DND-41 (cell line): ENCODE measurements at regions not wholly inside any gene's neighbourhood (a gene's known extent, or its start where the extent isn't known, plus 50 kb on each side); places are given as distances from the start of the nearest gene placed in this dataset.

Source experiments
- CTCF ChIP-seq: IDR thresholded peaks from 2 replicates; pipeline ENCODE4 v1.5.1; 2012; ENCODE audit warnings: borderline replicate concordance, low read length, moderate library complexity, mild to moderate bottlenecking; ENCODE audit not compliant: poor library complexity, severe bottlenecking; ENCODE audit errors: extremely low read depth
- EZH2 ChIP-seq: IDR thresholded peaks from 3 replicates; pipeline ENCODE4 v1.6.1; 2012; ENCODE audit warnings: borderline replicate concordance, low read depth, mild to moderate bottlenecking, moderate library complexity, low read length, inconsistent platforms; ENCODE audit not compliant: severe bottlenecking

DNA sequence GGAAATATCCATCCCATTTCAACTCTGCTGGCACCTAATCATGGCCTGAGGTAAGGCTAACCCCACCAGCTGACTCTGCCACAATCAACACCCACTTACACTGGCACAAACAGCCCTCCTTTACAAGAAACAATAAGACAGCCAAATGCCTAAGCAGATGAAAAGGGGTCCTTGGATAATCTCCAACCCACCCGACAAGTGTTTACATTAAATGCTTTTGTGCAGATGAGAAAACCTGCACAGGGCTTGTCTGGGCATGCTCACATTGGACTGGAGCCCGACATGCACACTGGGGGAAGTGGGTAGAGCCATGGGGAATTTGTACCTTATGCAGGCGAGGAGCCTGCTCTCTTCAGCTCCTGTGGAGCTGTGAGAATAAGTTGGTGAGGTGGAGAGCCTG is 138.9 kb upstream of the ITM2A start:
- TF ChIP-seq EZH2: no peak
- TF ChIP-seq CTCF: no peak
